ENCODE measurements at regions not wholly inside any gene's neighbourhood (a gene's known extent, or its start where the extent isn't known, plus 50 kb on each side); places are given as distances from the start of the nearest gene placed in this dataset.

DNA sequence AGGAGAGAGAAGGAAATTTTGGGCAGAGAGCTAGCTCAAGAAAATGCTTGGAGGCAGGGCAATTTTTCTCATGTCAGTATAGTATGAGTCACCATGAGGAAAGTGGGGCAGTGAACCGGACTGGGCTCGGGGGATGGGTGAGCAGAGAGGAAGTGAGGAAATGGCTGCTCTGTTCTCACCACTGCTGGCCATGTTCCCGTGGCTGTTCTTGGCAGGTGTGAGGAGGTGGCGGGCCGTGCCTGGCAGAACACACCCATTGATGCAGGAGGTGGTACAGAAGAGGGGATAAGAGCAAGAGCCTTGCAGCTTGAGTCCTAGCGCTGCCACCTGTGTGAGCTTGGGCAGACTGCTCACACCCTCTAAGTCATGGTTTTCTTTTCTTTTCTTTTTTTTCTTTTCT lies 304.4 kb upstream of the LYZL1 start:
- peak; percentile 94 to 96 for DNase-seq
- Histone ChIP-seq H3K36me3 (no peaks in the 10 kb centered on the region), H3K9me3 (no peaks in the 10 kb centered on the region), H3K27ac (peak overlapping the region in 1 of 2 donors; percentile 39), H3K4me1 (peaks cover 0 to 20% (median 11%) of the 10 kb centered on the region in 4 donors), H3K27me3 (no peaks in the 10 kb centered on the region), H3K4me3 (no peak overlapping the region)
- TF ChIP-seq, protein P1, sequence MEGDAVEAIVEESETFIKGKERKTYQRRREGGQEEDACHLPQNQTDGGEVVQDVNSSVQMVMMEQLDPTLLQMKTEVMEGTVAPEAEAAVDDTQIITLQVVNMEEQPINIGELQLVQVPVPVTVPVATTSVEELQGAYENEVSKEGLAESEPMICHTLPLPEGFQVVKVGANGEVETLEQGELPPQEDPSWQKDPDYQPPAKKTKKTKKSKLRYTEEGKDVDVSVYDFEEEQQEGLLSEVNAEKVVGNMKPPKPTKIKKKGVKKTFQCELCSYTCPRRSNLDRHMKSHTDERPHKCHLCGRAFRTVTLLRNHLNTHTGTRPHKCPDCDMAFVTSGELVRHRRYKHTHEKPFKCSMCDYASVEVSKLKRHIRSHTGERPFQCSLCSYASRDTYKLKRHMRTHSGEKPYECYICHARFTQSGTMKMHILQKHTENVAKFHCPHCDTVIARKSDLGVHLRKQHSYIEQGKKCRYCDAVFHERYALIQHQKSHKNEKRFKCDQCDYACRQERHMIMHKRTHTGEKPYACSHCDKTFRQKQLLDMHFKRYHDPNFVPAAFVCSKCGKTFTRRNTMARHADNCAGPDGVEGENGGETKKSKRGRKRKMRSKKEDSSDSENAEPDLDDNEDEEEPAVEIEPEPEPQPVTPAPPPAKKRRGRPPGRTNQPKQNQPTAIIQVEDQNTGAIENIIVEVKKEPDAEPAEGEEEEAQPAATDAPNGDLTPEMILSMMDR (IDR thresholded peaks at IDR 0.05): no peak
- intact Hi-C loops (cut with DNase I; ENCODE audit: low total_unique reads): no loop called here

DNA sequence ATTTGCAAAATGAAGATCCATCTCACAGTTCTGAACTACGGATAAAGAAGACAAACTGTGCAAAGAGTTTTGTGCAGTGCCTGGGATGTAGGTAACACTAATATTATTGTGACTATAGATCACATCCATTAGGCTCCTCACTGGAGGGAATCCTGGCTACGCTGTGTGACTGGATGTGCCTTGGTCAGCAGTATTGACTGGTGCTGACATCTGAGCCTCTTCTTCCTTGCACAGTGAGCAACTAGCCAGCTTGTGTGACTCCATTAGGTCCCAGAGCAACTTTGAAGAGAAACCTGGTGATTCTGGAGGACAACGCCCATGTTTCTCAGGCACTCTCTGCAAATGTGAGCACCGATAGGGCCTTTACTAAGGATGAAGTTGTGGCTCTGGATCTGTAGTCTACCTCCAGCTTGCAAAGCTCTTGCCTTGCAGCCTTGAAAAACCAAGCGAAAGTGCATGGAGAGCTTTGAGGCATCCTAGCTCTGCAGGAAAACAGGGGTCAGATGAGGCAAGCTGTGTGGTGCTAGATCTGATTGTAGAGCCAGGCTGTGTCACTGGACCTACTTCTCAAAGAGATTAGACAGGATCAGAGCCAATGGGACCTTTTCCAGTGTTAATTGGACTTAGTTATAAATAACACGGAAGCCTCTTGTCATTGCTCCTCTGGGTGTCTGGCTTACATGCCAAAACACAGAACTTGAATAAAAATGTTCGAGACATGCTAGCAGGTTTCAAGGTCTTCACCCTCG lies 303.6 kb upstream of the LYZL1 start:
- DNase-seq: no peak

DNA sequence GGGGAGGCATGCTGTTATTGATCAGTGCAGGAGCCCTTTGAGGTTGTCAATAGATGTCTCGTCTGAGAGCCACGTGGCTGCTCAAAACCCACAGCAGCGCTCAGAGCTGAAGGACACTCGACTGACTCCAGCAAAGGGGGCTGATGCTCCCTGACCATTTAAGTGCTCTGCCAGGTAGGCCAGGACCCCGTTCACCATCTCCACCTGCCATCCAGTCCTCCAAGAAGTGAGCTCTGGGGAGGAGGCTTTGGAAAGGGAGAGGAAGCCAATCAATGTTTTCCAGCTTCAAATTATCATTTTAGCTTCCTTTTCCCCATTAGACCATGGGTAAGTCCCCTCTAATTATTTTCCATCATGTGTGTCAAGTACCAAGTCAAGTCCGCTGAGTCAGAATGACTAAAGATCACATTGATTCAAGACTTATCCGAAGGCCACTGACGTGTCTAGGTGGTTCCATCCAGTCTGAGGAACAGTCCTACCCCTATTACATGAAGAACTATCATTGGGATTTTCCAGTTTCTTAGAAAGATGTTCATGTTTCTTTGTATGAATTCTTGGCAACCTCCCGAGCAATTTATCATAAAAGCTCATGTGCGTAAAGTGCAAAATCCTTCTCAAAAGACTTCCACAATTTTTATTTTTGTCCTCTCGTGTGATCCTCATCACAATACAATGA lies 302.6 kb upstream of the LYZL1 start:
- intact Hi-C loops (cut with DNase I; ENCODE audit: low total_unique reads): no loop called here
- Histone ChIP-seq H3K4me1 (peaks cover 0 to 25% (median 13%) of the 10 kb centered on the region in 4 donors), H3K27ac (no peak overlapping the region), H3K4me3 (no peak overlapping the region), H3K36me3 (no peaks in the 10 kb centered on the region), H3K27me3 (no peaks in the 10 kb centered on the region), H3K9me3 (no peaks in the 10 kb centered on the region)
- no peak for DNase-seq
- TF ChIP-seq, protein P1 (IDR thresholded peaks at IDR 0.05): no peak

More for the DNA sequence above, 303.6 kb upstream of the LYZL1 start:
- TF ChIP-seq, protein P1 (IDR thresholded peaks at IDR 0.05): no peak
- Histone ChIP-seq H3K4me1 (peaks cover 0 to 20% (median 11%) of the 10 kb centered on the region in 4 donors), H3K9me3 (no peaks in the 10 kb centered on the region), H3K27ac (peak overlapping the region in 1 of 2 donors; percentile 39), H3K4me3 (no peak overlapping the region), H3K27me3 (no peaks in the 10 kb centered on the region), H3K36me3 (no peaks in the 10 kb centered on the region)
- intact Hi-C loops (cut with DNase I; ENCODE audit: low total_unique reads): no loop called here

DNA sequence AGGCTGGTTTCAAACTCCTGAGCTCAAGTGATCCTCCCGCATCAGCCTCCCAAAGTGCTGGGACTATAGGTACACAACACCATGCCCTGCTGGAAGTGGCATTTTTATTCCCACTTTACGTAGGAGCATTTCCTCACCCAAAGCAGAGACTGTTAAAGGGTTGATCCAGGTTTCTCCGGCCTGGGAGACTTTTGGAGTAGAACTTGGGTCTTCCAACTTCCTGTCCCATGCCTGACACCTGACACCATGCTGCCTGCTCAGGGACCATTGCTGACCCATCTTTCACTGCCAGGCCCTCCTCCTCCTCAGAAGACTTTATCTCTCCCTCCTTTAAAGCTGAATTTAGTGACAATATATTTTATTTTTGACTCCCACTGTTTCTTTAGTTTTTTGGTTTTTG lies 302.0 kb upstream of the LYZL1 start:
- no peaks in the 10 kb centered on the region for H3K36me3 ChIP-seq
- H3K27ac ChIP-seq: no peak overlapping the region
- intact Hi-C loops (cut with DNase I; ENCODE audit: low total_unique reads): no loop called here
- peaks cover 0 to 31% (median 15%) of the 10 kb centered on the region in 4 donors for H3K4me1 ChIP-seq
- H3K4me3 ChIP-seq: no peak overlapping the region
- no peaks in the 10 kb centered on the region for H3K9me3 ChIP-seq
- TF ChIP-seq, protein P1 (IDR thresholded peaks at IDR 0.05): no peak
- no peak for DNase-seq
- no peaks in the 10 kb centered on the region for H3K27me3 ChIP-seq

DNA sequence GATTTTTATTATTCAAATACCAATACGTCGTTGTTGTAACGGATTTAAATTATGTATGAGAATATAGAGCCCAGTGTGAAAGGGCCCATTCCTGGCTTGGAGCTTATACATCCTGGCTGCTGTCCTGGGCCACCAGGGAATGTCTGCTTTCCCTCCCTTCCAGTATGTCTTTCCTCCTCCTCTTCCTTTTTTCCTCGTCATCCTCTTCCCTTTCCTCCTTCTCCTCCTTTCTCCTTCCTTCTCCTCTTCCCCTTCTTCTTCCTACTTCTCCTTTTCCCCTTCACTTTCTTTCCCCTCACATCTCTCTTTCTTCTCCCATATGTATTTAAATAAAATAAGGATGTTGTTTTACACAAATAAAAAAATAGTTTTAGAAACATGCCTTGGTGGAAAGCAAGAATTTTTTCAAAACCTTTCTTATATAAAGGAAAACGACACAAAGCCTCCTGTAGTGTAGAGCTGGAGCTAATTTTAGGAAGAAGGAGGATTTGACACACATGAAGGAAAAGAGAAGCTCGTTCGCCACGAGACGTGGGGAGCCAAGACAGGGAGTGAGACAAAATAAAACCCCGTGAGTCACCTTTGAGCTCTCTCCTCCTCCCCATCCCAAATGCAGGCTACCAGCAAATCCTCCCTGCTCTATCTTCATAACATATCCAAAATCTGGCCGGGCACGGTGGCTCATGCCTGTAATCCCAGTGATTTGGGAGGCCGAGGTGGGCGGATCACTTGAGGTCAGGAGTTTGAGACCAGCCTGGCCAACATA lies 301.1 kb upstream of the LYZL1 start:
- intact Hi-C loops (cut with DNase I; ENCODE audit: low total_unique reads): no loop called here
- Histone ChIP-seq H3K4me1 (peaks cover 0 to 35% (median 18%) of the 10 kb centered on the region in 4 donors), H3K27me3 (no peaks in the 10 kb centered on the region), H3K9me3 (no peaks in the 10 kb centered on the region), H3K36me3 (no peaks in the 10 kb centered on the region), H3K4me3 (no peak overlapping the region), H3K27ac (no peak overlapping the region)
- DNase-seq: no peak
- TF ChIP-seq, protein P1 (IDR thresholded peaks at IDR 0.05): no peak
